ENCODE measurements at regions not wholly inside any gene's neighbourhood (a gene's known extent, or its start where the extent isn't known, plus 50 kb on each side); places are given as distances from the start of the nearest gene placed in this dataset.

GRCh38 chr4:23423540-23423939 lies 466.3 kb downstream of the PPARGC1A start:
- no peak overlapping the region for H3K27ac Mint-ChIP-seq
- intact Hi-C loops (cut with DNase I, micrococcal nuclease), result no loop called here
- no peak overlapping the region for H3K4me3 ChIP-seq (ENCODE audit: low read length)
- H3K4me3 Mint-ChIP-seq, result no peak overlapping the region
- H3K9me3 Mint-ChIP-seq, result no peaks in the 10 kb centered on the region
- ChIA-PET CTCF (interaction anchor here (0.5 kb wide), 1 partner anchor 331 kb away, joined by 3 read pairs; no protein-coding TSS in a partner anchor), POLR2A (no interaction called here)
- no peaks in the 10 kb centered on the region for H3K36me3 Mint-ChIP-seq (ENCODE audit: low read depth)
- no peak for ATAC-seq (ENCODE audit: poor library complexity)
- H3K27me3 ChIP-seq (ENCODE audit: control insufficient read depth in 1 of 2, insufficient read depth in 2 of 2, low read length in 2 of 2), result no peaks in the 10 kb centered on the region
- H3K27me3 Mint-ChIP-seq, result no peaks in the 10 kb centered on the region
- no peaks in the 10 kb centered on the region for H3K9me3 ChIP-seq (ENCODE audit: control insufficient read depth in 1 of 2, insufficient read depth in 1 of 2, low read length in 2 of 2)
- DNase-seq, result no peak
- H3K27ac ChIP-seq (ENCODE audit: low read depth in 1 of 2, low read length in 2 of 2), result no peak overlapping the region
- TF ChIP-seq CTCF (IDR thresholded peaks at IDR 0.05), result no peak
- H3K4me1 Mint-ChIP-seq (ENCODE audit: low read depth), result no peaks in the 10 kb centered on the region
- no peaks in the 10 kb centered on the region for H3K36me3 ChIP-seq (ENCODE audit: insufficient read depth, low read length)
- H3K4me1 ChIP-seq (ENCODE audit: insufficient read depth, low read length), result no peaks in the 10 kb centered on the region

GRCh38 chr4:23422878-23423277 lies 467.0 kb downstream of the PPARGC1A start:
- Histone ChIP-seq H3K27ac (ENCODE audit: low read depth in 1 of 2, low read length in 2 of 2) (no peak overlapping the region), H3K9me3 (ENCODE audit: control insufficient read depth in 1 of 2, insufficient read depth in 1 of 2, low read length in 2 of 2) (no peaks in the 10 kb centered on the region), H3K36me3 (ENCODE audit: insufficient read depth, low read length) (no peaks in the 10 kb centered on the region), H3K4me3 (ENCODE audit: low read length) (no peak overlapping the region), H3K4me1 (ENCODE audit: insufficient read depth, low read length) (no peaks in the 10 kb centered on the region), H3K27me3 (ENCODE audit: control insufficient read depth in 1 of 2, insufficient read depth in 2 of 2, low read length in 2 of 2) (no peaks in the 10 kb centered on the region)
- ATAC-seq (ENCODE audit: poor library complexity), result no peak
- no peak overlapping the region for H3K4me3 Mint-ChIP-seq
- no peak for TF ChIP-seq CTCF (IDR thresholded peaks at IDR 0.05)
- ChIA-PET CTCF (no interaction called here), POLR2A (no interaction called here)
- no peaks in the 10 kb centered on the region for H3K36me3 Mint-ChIP-seq (ENCODE audit: low read depth)
- no peak for DNase-seq
- intact Hi-C loops (cut with DNase I, micrococcal nuclease), result no loop called here
- H3K9me3 Mint-ChIP-seq, result peaks cover 3% of the 10 kb centered on the region
- no peaks in the 10 kb centered on the region for H3K4me1 Mint-ChIP-seq (ENCODE audit: low read depth)
- H3K27ac Mint-ChIP-seq, result no peak overlapping the region
- no peaks in the 10 kb centered on the region for H3K27me3 Mint-ChIP-seq

- no peak overlapping the region for H3K27ac Mint-ChIP-seq
- intact Hi-C loops (cut with DNase I, micrococcal nuclease), result no loop called here
- Histone ChIP-seq H3K27ac (ENCODE audit: low read depth in 1 of 2, low read length in 2 of 2) (no peak overlapping the region), H3K27me3 (ENCODE audit: control insufficient read depth in 1 of 2, insufficient read depth in 2 of 2, low read length in 2 of 2) (no peaks in the 10 kb centered on the region), H3K4me1 (ENCODE audit: insufficient read depth, low read length) (no peaks in the 10 kb centered on the region), H3K36me3 (ENCODE audit: insufficient read depth, low read length) (no peaks in the 10 kb centered on the region), H3K4me3 (ENCODE audit: low read length) (no peak overlapping the region), H3K9me3 (ENCODE audit: control insufficient read depth in 1 of 2, insufficient read depth in 1 of 2, low read length in 2 of 2) (peaks cover 0 to 3% of the 10 kb centered on the region in 2 experiments)
- TF ChIP-seq CTCF (IDR thresholded peaks at IDR 0.05), result no peak
- CTCF ChIA-PET, result no interaction called here
- H3K36me3 Mint-ChIP-seq (ENCODE audit: low read depth), result no peaks in the 10 kb centered on the region
- ATAC-seq (ENCODE audit: poor library complexity) (no peak), DNase-seq (no peak)
- POLR2A ChIA-PET, result no interaction called here
- H3K27me3 Mint-ChIP-seq, result no peaks in the 10 kb centered on the region
- no peaks in the 10 kb centered on the region for H3K4me1 Mint-ChIP-seq (ENCODE audit: low read depth)
- peaks cover 6% of the 10 kb centered on the region for H3K9me3 Mint-ChIP-seq
- no peak overlapping the region for H3K4me3 Mint-ChIP-seq
Measured at GRCh38 chr4:23413631-23414030, 476.2 kb downstream of the PPARGC1A start.

Measured in CD4-positive, alpha-beta T cell (primary cell).